GM21723 (cell line): ENCODE measurements at regions not wholly inside any gene's neighbourhood (a gene's known extent, or its start where the extent isn't known, plus 50 kb on each side); places are given as distances from the start of the nearest gene placed in this dataset.
"Not testable (repeated sequence)": the region's sequence is repeated elsewhere in the genome, so short reads cannot be mapped to it uniquely, and the experiment has no call there.

Source experiments
- ATAC-seq: cut with Tn5 transposase; IDR thresholded peaks from one replicate; pipeline ENCODE4 v1.9.1; 2021; ENCODE audit warnings: mild to moderate bottlenecking, moderate library complexity; ENCODE audit not compliant: unreplicated experiment

- no peak for ATAC-seq
Measured at GRCh38 chr5:166581826-166582225, 1709.6 kb upstream of the WWC1 start.

GRCh38 chr5:166582416-166582815, 1709.0 kb upstream of the WWC1 start:
- ATAC-seq, result no peak

- no peak for ATAC-seq
Measured at GRCh38 chr5:166594567-166594966, 1696.9 kb upstream of the WWC1 start.

GRCh38 chr5:166595274-166595951, 1696.0 kb upstream of the WWC1 start:
- no peak for ATAC-seq

- ATAC-seq, result no peak
Measured at GRCh38 chr5:166596043-166596442, 1695.4 kb upstream of the WWC1 start.

GRCh38 chr5:166602271-166602670, 1689.2 kb upstream of the WWC1 start:
- ATAC-seq, result no peak

- ATAC-seq, result no peak
Measured at GRCh38 chr5:166617507-166617906, 1673.9 kb upstream of the WWC1 start.

GRCh38 chr5:166618526-166618925, 1672.9 kb upstream of the WWC1 start:
- no peak for ATAC-seq

- no peak for ATAC-seq
Measured at GRCh38 chr5:166624573-166624972, 1666.9 kb upstream of the WWC1 start.

GRCh38 chr5:166625210-166625865, 1666.1 kb upstream of the WWC1 start:
- ATAC-seq, result no peak

GRCh38 chr5:166637295-166637694, 1654.2 kb upstream of the WWC1 start:
- ATAC-seq, result no peak

- no peak for ATAC-seq
Measured at GRCh38 chr5:166639151-166639550, 1652.3 kb upstream of the WWC1 start.

GRCh38 chr5:166640136-166640535, 1651.3 kb upstream of the WWC1 start:
- not testable (repeated sequence) for ATAC-seq

- no peak for ATAC-seq
Measured at GRCh38 chr5:166648736-166649135, 1642.7 kb upstream of the WWC1 start.

- no peak for ATAC-seq
Measured at GRCh38 chr5:166649676-166650075, 1641.8 kb upstream of the WWC1 start.

- no peak for ATAC-seq
Measured at GRCh38 chr5:166651234-166651633, 1640.2 kb upstream of the WWC1 start.

- no peak for ATAC-seq
Measured at GRCh38 chr5:166671811-166672210, 1619.6 kb upstream of the WWC1 start.

- ATAC-seq, result no peak
Measured at GRCh38 chr5:166672431-166672830, 1619.0 kb upstream of the WWC1 start.

- no peak for ATAC-seq
Measured at GRCh38 chr5:166677891-166678290, 1613.6 kb upstream of the WWC1 start.

GRCh38 chr5:166679331-166679730, 1612.1 kb upstream of the WWC1 start:
- no peak for ATAC-seq

GRCh38 chr5:166695326-166695725, 1596.1 kb upstream of the WWC1 start:
- ATAC-seq, result no peak

- no peak for ATAC-seq
Measured at GRCh38 chr5:166708291-166708690, 1583.2 kb upstream of the WWC1 start.

- ATAC-seq, result no peak
Measured at GRCh38 chr5:166709691-166710090, 1581.8 kb upstream of the WWC1 start.
